Stimulated activated naive B cell treated with anti-CD40 and anti-IgM and Interleukin-4, amounts not matched to agents 10 μg/mL and 1 μg/mL and 100 μg/mL, for 72 hours (primary cell): ENCODE measurements at regions not wholly inside any gene's neighbourhood (a gene's known extent, or its start where the extent isn't known, plus 50 kb on each side); places are given as distances from the start of the nearest gene placed in this dataset.

ENCODE experiments used
- ATAC-seq, 2 donors: fragments of 150-1000 bp; cut with Tn5 transposase; replicated peaks; 2 replicates each; pipeline ENCODE4 v1.10.0; 2021; ENCODE audit warnings: moderate library complexity in 1 of 2
- DNase-seq: peaks from one replicate; pipeline ENCODE4 v3.0.0; 2021
- H3K27ac Mint-ChIP-seq: one replicate; pipeline ENCODE4 v1.8.0; 2022; ENCODE audit warnings: mild to moderate bottlenecking, mixed read lengths
- H3K27me3 Mint-ChIP-seq, 2 donors: one replicate each; pipeline ENCODE4 v1.8.0; 2022; ENCODE audit warnings: mixed read lengths in 2 of 2
- H3K36me3 Mint-ChIP-seq, 2 donors: one replicate each; pipeline ENCODE4 v1.8.0; 2022; ENCODE audit warnings: mixed read lengths in 2 of 2, mild to moderate bottlenecking in 1 of 2
- H3K4me1 Mint-ChIP-seq, 2 donors: one replicate each; pipeline ENCODE4 v1.8.0; 2022; ENCODE audit warnings: mixed read lengths in 2 of 2, mild to moderate bottlenecking in 1 of 2
- H3K4me3 Mint-ChIP-seq, 2 donors: one replicate each; pipeline ENCODE4 v1.8.0; 2022; ENCODE audit warnings: mild to moderate bottlenecking in 2 of 2, mixed read lengths in 2 of 2, moderate library complexity in 1 of 2
- H3K9me3 Mint-ChIP-seq, 2 donors: one replicate each; pipeline ENCODE4 v1.8.0; 2022; ENCODE audit warnings: mixed read lengths in 2 of 2, mild to moderate bottlenecking in 1 of 2

- Mint-ChIP-seq H3K27ac (no peak overlapping the region), H3K9me3 (peaks cover 0 to 7% of the 10 kb centered on the region in 2 donors), H3K4me3 (no peak overlapping the region), H3K36me3 (peaks cover 3 to 7% of the 10 kb centered on the region in 2 donors), H3K4me1 (peaks cover 12 to 24% of the 10 kb centered on the region in 2 donors), H3K27me3 (no peaks in the 10 kb centered on the region)
- ATAC-seq: peak; percentile 30 to 43
- no peak for DNase-seq
Observed at GRCh38 chr6:7960848-7961247, 50.3 kb upstream of the TXNDC5 start.
